GM23338 (cell line): ENCODE measurements at regions not wholly inside any gene's neighbourhood (a gene's known extent, or its start where the extent isn't known, plus 50 kb on each side); places are given as distances from the start of the nearest gene placed in this dataset.
"Not testable (repeated sequence)": the region's sequence is repeated elsewhere in the genome, so short reads cannot be mapped to it uniquely, and the experiment has no call there.

Source experiments
- CREB1 ChIP-seq: fragments of 250-450 bp; sonication (Bioruptor Pico); IDR thresholded peaks from 2 replicates; pipeline ENCODE4 v1.5.0; 2020; ENCODE audit warnings: low read depth, mild to moderate bottlenecking, moderate library complexity
- NANOG ChIP-seq: IDR thresholded peaks from 2 replicates; pipeline ENCODE4 v1.6.1; 2016; ENCODE audit warnings: antibody characterized with exemption, borderline replicate concordance
- POLR2AphosphoS5 ChIP-seq: IDR thresholded peaks from 2 replicates; pipeline ENCODE4 v1.6.1; 2016; ENCODE audit warnings: antibody characterized with exemption, low read depth
- REST ChIP-seq: IDR thresholded peaks from one replicate; pipeline ENCODE4 v1.6.1; 2018; ENCODE audit warnings: antibody characterized with exemption; ENCODE audit not compliant: unreplicated experiment
- STAT1 ChIP-seq: IDR thresholded peaks from one replicate; pipeline ENCODE4 v1.6.1; 2016; ENCODE audit warnings: antibody characterized with exemption; ENCODE audit not compliant: unreplicated experiment
- TF ChIP-seq, protein P1 (sequence below), 2 experiments: fragments of 200-600 bp in 1 of 2; sonication (generic) in 1 of 2; conservative IDR thresholded peaks; 2 replicates each; pipeline versions ENCODE4 v1.5.1 to v1.6.1; 2016 to 2017; ENCODE audit warnings: antibody characterized with exemption in 2 of 2, low read depth in 2 of 2, mild to moderate bottlenecking in 2 of 2, moderate library complexity in 1 of 2
- TF ChIP-seq, protein P2 (sequence below): IDR thresholded peaks from 2 replicates; pipeline ENCODE4 v1.6.1; 2016; ENCODE audit warnings: antibody characterized with exemption

DNA sequence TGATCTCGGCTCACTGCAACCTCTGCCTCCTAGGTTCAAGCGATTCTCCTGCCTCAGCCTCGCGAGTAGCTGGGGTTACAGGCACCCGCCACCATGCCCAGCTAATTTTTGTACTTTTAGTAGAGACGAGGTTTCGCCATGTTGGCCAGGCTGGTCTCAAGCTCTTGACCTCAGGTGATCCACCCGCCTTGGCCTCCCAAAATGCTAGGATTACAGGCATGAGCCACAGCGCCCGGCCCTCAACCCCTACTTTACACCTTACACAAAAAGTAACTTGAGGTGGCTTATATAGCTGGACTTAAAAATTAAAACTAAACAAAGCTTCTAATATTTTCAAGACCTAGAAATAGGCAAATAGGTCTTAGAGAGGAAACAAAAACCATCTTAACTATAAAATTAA is 524.0 kb upstream of the FAM174A start:
- TF ChIP-seq REST, POLR2AphosphoS5, CREB1, NANOG, STAT1: not testable (repeated sequence)
- TF ChIP-seq, protein P1, sequence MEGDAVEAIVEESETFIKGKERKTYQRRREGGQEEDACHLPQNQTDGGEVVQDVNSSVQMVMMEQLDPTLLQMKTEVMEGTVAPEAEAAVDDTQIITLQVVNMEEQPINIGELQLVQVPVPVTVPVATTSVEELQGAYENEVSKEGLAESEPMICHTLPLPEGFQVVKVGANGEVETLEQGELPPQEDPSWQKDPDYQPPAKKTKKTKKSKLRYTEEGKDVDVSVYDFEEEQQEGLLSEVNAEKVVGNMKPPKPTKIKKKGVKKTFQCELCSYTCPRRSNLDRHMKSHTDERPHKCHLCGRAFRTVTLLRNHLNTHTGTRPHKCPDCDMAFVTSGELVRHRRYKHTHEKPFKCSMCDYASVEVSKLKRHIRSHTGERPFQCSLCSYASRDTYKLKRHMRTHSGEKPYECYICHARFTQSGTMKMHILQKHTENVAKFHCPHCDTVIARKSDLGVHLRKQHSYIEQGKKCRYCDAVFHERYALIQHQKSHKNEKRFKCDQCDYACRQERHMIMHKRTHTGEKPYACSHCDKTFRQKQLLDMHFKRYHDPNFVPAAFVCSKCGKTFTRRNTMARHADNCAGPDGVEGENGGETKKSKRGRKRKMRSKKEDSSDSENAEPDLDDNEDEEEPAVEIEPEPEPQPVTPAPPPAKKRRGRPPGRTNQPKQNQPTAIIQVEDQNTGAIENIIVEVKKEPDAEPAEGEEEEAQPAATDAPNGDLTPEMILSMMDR (conservative IDR thresholded peaks at IDR 0.05; ENCODE audit: low read depth in 2 of 2), result not testable (repeated sequence)
- TF ChIP-seq, protein P2, sequence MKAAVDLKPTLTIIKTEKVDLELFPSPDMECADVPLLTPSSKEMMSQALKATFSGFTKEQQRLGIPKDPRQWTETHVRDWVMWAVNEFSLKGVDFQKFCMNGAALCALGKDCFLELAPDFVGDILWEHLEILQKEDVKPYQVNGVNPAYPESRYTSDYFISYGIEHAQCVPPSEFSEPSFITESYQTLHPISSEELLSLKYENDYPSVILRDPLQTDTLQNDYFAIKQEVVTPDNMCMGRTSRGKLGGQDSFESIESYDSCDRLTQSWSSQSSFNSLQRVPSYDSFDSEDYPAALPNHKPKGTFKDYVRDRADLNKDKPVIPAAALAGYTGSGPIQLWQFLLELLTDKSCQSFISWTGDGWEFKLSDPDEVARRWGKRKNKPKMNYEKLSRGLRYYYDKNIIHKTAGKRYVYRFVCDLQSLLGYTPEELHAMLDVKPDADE, result not testable (repeated sequence)
